Activated CD8-positive, alpha-beta T cell treated with anti-CD3 and anti-CD28 coated beads, Interleukin-2, amount 10 ng/mL, durations not matched to agents 7 days and 5 days (primary cell): ENCODE measurements at regions not wholly inside any gene's neighbourhood (a gene's known extent, or its start where the extent isn't known, plus 50 kb on each side); places are given as distances from the start of the nearest gene placed in this dataset.

ENCODE experiments used
- ATAC-seq: fragments of 150-1000 bp; cut with Tn5 transposase; one replicate; pipeline ENCODE4 v1.10.0; 2021; ENCODE audit warnings: moderate library complexity
- CTCF ChIA-PET: fragments of 350-600 bp; sonication (Branson Sonifier 250); formaldehyde crosslinking; loops from one replicate; lab custom pipeline; 2021; ENCODE audit warnings: antibody characterized with exemption; lab: Charles Lee
- POLR2A ChIA-PET: fragments of 350-600 bp; sonication (Branson Sonifier 250); formaldehyde crosslinking; loops from one replicate; lab custom pipeline; 2021; ENCODE audit warnings: antibody characterized with exemption; lab: Charles Lee
- DNase-seq: peaks from one replicate; pipeline ENCODE4 v3.0.0-alpha.2; 2020
- H3K27ac Mint-ChIP-seq: one replicate; pipeline ENCODE4 v1.8.0; 2021; ENCODE audit warnings: mild to moderate bottlenecking, mixed read lengths
- H3K27me3 Mint-ChIP-seq: one replicate; pipeline ENCODE4 v1.8.0; 2021; ENCODE audit warnings: low read depth, mixed read lengths
- H3K36me3 Mint-ChIP-seq: one replicate; pipeline ENCODE4 v1.8.0; 2021; ENCODE audit warnings: low read depth, mixed read lengths
- H3K4me1 Mint-ChIP-seq: one replicate; pipeline ENCODE4 v1.8.0; 2021; ENCODE audit warnings: low read depth, mixed read lengths
- H3K4me3 Mint-ChIP-seq: one replicate; pipeline ENCODE4 v1.8.0; 2021; ENCODE audit warnings: mild to moderate bottlenecking, mixed read lengths
- H3K9me3 Mint-ChIP-seq: one replicate; pipeline ENCODE4 v1.8.0; 2022; ENCODE audit warnings: mixed read lengths; ENCODE audit not compliant: insufficient read depth

DNA sequence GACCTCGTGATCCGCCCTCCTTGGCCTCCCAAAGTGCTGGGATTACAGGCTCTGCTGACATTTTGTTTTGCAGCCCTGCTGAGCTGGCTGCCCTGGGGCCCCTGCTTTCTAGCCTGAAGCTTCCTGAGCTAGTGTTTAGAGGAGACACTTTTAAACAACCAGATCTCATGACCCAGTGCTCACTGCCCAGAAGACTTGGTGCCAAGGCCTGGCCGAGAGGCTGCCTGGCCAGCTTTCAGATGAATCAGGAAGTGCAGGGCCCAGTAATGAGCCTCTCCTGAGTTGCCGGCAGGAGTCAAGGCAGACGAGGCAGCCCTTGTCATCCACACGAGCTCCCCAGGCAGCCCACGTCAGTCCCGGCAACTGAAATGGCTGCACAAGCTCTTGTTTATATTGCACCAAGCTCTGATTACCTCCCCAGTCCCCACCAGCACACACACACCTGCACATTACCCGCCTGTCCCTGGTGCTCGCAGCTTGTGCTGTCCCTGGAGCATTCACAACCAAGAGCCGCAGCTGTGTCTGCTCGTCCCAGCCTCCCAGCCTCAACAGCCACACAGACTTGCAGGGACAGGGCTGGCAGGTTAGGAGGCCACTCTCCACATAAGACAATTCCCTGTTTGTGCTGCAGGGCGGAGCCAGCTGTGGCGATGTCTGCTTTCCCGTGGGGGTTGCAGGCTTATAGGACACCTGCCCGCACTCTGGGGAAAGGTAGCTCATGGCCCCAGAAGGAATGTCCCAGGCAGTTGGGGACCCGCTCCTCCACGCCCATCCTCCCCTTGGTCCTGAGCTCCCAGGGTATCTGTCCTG is 331.2 kb upstream of the MYT1L start:
- H3K36me3 Mint-ChIP-seq = peaks cover 3% of the 10 kb centered on the region
- no peak overlapping the region for H3K4me3 Mint-ChIP-seq
- H3K27ac Mint-ChIP-seq = no peak overlapping the region
- CTCF ChIA-PET = no interaction called here
- no peak for DNase-seq
- no peak for ATAC-seq
- H3K27me3 Mint-ChIP-seq = no peaks in the 10 kb centered on the region
- H3K9me3 Mint-ChIP-seq = peaks cover 14% of the 10 kb centered on the region
- POLR2A ChIA-PET = no interaction called here
- H3K4me1 Mint-ChIP-seq = peaks cover 3% of the 10 kb centered on the region

GRCh38 chr2:2660789-2661355 is 329.8 kb upstream of the MYT1L start:
- peaks cover 3% of the 10 kb centered on the region for H3K36me3 Mint-ChIP-seq
- H3K27me3 Mint-ChIP-seq = no peaks in the 10 kb centered on the region
- POLR2A ChIA-PET = no interaction called here
- H3K9me3 Mint-ChIP-seq = peaks cover 14% of the 10 kb centered on the region
- no peak for DNase-seq
- CTCF ChIA-PET = no interaction called here
- peaks cover 6% of the 10 kb centered on the region for H3K4me1 Mint-ChIP-seq
- H3K27ac Mint-ChIP-seq = no peak overlapping the region
- no peak for ATAC-seq
- H3K4me3 Mint-ChIP-seq = no peak overlapping the region

GRCh38 chr2:2657121-2657962 is 326.3 kb upstream of the MYT1L start:
- Mint-ChIP-seq H3K4me1 (peaks cover 6% of the 10 kb centered on the region), H3K9me3 (peaks cover 14% of the 10 kb centered on the region)
- no peak for ATAC-seq

GRCh38 chr2:2656115-2657011 is 325.3 kb upstream of the MYT1L start:
- Mint-ChIP-seq H3K9me3 (peaks cover 14% of the 10 kb centered on the region), H3K27ac (no peak overlapping the region), H3K4me1 (peaks cover 6% of the 10 kb centered on the region), H3K36me3 (peaks cover 3% of the 10 kb centered on the region), H3K4me3 (no peak overlapping the region), H3K27me3 (no peaks in the 10 kb centered on the region)
- DNase-seq (no peak), ATAC-seq (no peak)
- CTCF ChIA-PET = no interaction called here
- POLR2A ChIA-PET = no interaction called here

More at GRCh38 chr2:2657121-2657962, 326.3 kb upstream of the MYT1L start:
- H3K27me3 Mint-ChIP-seq = no peaks in the 10 kb centered on the region
- peak; percentile 23 for DNase-seq
- ChIA-PET POLR2A (no interaction called here), CTCF (no interaction called here)
- no peak overlapping the region for H3K4me3 Mint-ChIP-seq
- H3K36me3 Mint-ChIP-seq = peaks cover 3% of the 10 kb centered on the region
- no peak overlapping the region for H3K27ac Mint-ChIP-seq

GRCh38 chr2:2655453-2656114 is 324.5 kb upstream of the MYT1L start:
- no peak overlapping the region for H3K4me3 Mint-ChIP-seq
- ChIA-PET POLR2A (no interaction called here), CTCF (no interaction called here)
- DNase-seq = no peak
- peaks cover 14% of the 10 kb centered on the region for H3K9me3 Mint-ChIP-seq
- peaks cover 6% of the 10 kb centered on the region for H3K4me1 Mint-ChIP-seq
- peaks cover 3% of the 10 kb centered on the region for H3K36me3 Mint-ChIP-seq
- H3K27ac Mint-ChIP-seq = no peak overlapping the region
- ATAC-seq = no peak
- no peaks in the 10 kb centered on the region for H3K27me3 Mint-ChIP-seq

DNA sequence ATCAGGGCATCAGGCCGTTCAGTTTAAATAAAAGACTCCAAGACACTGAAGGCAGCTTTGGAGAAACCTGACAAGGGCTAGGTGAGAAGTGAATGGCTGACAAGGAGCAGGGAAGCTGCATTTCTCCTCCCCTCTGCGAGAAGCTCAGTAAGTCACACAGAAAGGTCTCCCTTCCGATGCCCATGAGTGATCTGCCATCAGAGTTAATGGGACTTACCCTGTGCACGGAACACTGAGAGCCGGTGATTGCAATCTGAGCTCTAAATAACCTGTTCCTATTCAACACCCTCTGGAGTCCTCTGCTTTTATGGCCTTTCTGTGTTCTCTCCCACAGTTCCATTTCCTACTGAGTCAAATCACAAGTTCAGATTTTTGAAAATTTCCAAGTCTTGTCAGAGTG is 322.2 kb upstream of the MYT1L start:
- Mint-ChIP-seq H3K36me3 (peaks cover under 1% of the 10 kb centered on the region), H3K4me1 (peaks cover 7% of the 10 kb centered on the region), H3K27ac (no peak overlapping the region), H3K4me3 (no peak overlapping the region), H3K9me3 (peaks cover under 1% of the 10 kb centered on the region), H3K27me3 (no peaks in the 10 kb centered on the region)
- no peak for ATAC-seq
- ChIA-PET CTCF (no interaction called here), POLR2A (no interaction called here)
- no peak for DNase-seq

DNA sequence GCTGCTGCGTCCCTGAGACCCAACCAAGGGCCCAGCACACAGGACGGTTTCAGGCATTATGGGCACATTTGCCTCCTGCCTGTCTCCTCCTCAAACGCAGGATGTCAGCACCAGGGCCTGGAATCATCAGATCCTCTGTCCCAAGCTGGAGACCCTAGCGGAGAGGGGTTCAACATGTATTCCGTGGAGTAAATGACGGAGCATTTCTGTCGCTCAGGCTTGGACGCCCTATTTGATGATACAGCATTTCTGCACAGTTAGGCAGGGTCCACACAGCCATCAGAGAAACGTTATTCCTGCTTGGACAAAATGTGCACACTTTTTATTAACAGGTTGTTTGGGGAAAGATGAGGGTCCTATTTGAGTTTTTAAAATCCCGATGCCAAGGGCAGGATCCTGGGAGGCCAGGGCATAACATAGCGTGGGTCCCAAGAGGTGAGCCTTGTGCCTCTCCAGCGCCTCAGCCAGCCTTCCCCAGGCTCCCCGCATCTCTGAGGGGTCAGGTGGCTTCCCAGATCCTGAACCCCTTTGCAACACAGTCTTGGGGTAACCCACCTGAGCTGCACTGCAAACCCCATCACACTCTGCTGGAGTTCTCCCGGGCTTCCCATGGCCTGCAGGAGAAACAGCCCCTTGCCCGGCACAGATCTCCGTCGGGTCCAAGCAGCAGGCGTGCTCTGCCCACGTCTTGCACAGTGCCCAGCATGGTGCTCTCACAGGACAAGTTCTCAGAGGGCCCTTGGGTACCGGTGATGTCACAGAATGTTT is 319.7 kb upstream of the MYT1L start:
- Mint-ChIP-seq H3K9me3 (no peaks in the 10 kb centered on the region), H3K27ac (no peak overlapping the region), H3K27me3 (no peaks in the 10 kb centered on the region), H3K36me3 (no peaks in the 10 kb centered on the region), H3K4me3 (no peak overlapping the region), H3K4me1 (peaks cover 24% of the 10 kb centered on the region)
- POLR2A ChIA-PET = no interaction called here
- no peak for ATAC-seq
- no peak for DNase-seq
- CTCF ChIA-PET = no interaction called here

GRCh38 chr2:2649109-2650072 is 318.3 kb upstream of the MYT1L start:
- POLR2A ChIA-PET = no interaction called here
- Mint-ChIP-seq H3K36me3 (no peaks in the 10 kb centered on the region), H3K27ac (no peak overlapping the region), H3K9me3 (no peaks in the 10 kb centered on the region), H3K4me1 (peaks cover 24% of the 10 kb centered on the region), H3K27me3 (no peaks in the 10 kb centered on the region), H3K4me3 (no peak overlapping the region)
- CTCF ChIA-PET = no interaction called here
- ATAC-seq (no peak), DNase-seq (no peak)

DNA sequence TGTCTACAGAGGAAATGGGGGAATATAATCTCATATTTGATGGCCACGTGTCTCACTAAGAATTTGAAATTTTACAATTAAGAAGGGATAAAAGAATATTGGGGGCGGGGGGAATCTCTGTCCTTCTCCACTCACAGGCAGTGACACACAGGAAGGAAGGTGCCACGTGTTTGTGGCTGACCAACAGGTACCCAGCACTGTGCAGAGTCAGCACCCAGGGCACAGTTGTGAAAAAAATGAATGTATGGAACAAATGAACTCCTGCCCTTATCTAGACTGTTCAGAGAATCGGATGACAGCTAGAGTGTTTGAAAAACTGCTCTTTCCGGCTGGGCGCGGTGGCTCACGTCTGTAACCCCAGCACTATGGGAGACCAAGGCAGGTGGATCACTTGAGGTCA is 317.0 kb upstream of the MYT1L start:
- Mint-ChIP-seq H3K9me3 (no peaks in the 10 kb centered on the region), H3K27ac (no peak overlapping the region), H3K4me1 (peaks cover 24% of the 10 kb centered on the region), H3K27me3 (no peaks in the 10 kb centered on the region), H3K36me3 (no peaks in the 10 kb centered on the region), H3K4me3 (no peak overlapping the region)
- ChIA-PET CTCF (no interaction called here), POLR2A (no interaction called here)
- DNase-seq = no peak
- ATAC-seq = no peak

DNA sequence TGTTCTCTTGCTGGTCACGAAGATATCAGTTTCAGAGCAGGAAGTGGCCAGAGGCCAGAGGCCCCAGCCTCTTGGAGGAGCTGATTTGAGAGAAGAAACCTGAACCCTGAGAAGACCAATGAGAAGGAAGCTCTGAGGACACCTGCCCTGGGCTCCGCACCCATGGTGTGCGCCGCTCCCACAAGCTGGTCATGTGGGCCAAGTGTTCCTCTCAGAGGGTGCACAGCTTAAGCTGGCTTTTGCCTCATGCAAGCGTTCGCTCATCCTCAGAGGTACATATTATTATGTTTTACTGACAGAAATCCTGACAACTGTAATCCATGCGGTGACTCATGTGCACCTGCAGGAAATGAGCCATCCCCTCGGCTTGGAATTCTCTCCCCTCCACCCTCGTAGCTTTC is 316.1 kb upstream of the MYT1L start:
- H3K27me3 Mint-ChIP-seq = no peaks in the 10 kb centered on the region

More for the DNA sequence above, 316.1 kb upstream of the MYT1L start:
- Mint-ChIP-seq H3K27ac (peak overlapping the region; percentile 80), H3K36me3 (no peaks in the 10 kb centered on the region), H3K9me3 (no peaks in the 10 kb centered on the region), H3K4me1 (peaks cover 24% of the 10 kb centered on the region), H3K4me3 (no peak overlapping the region)
- ATAC-seq (peak; percentile 46), DNase-seq (peak; percentile 38)
- ChIA-PET POLR2A (interaction anchor here (0.7 kb wide), 1 partner anchor 59 kb away, joined by 3 read pairs; no protein-coding TSS in a partner anchor), CTCF (interaction anchor here (1.0 kb wide), 1 partner anchor 33 kb away, joined by 3 read pairs; no protein-coding TSS in a partner anchor)
